ENCODE measurements at regions not wholly inside any gene's neighbourhood (a gene's known extent, or its start where the extent isn't known, plus 50 kb on each side); places are given as distances from the start of the nearest gene placed in this dataset.

- H3K4me1 ChIP-seq (replicated peaks), result no peaks in the 10 kb centered on the region
- DNase-seq (ENCODE audit: low spot score), result no peak
- H3K4me3 ChIP-seq, result no peak overlapping the region
- 93% methylated on average over 8 of the region's 8 CpGs for WGBS
- H3K9me3 ChIP-seq, result no peaks in the 10 kb centered on the region
- TF ChIP-seq CTCF (IDR thresholded peaks at IDR 0.05) (no peak), POLR2AphosphoS5 (IDR thresholded peaks at IDR 0.05) (no peak), POLR2A (IDR thresholded peaks at IDR 0.05) (no peak)
- no peaks in the 10 kb centered on the region for H3K36me3 ChIP-seq
- no peak overlapping the region for H3K27ac ChIP-seq
- intact Hi-C loops (cut with DNase I), result no loop called here
- H3K27me3 ChIP-seq (replicated peaks; ENCODE audit: insufficient read depth), result no peaks in the 10 kb centered on the region
These were observed 245.9 kb upstream of the USP15 start for GRCh38 chr12:62014330-62014729.

DNA sequence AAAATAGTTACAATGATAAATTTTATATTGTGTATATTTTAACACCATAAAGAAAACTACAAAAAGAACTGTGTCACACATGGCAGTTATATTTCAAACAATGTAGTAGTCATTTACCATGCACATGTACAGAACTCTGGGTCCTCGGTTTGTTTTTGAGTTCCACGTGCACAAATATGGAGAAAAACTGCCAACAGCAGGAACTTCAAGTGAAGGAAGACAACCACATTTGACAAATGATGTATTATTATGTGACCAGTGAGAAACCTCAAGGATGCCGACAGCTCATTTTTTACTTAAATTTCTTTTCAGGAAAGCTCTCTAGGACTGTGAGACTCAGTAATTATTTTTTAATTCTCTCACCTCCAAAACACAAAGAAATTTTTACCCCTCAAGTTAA, 244.2 kb upstream of the USP15 start:
- Histone ChIP-seq H3K36me3 (no peaks in the 10 kb centered on the region), H3K4me1 (replicated peaks) (no peaks in the 10 kb centered on the region), H3K4me3 (no peak overlapping the region), H3K9me3 (no peaks in the 10 kb centered on the region), H3K27me3 (replicated peaks; ENCODE audit: insufficient read depth) (no peaks in the 10 kb centered on the region), H3K27ac (no peak overlapping the region)
- no peak for DNase-seq (ENCODE audit: low spot score)
- TF ChIP-seq CTCF (IDR thresholded peaks at IDR 0.05) (no peak), POLR2AphosphoS5 (IDR thresholded peaks at IDR 0.05) (no peak), POLR2A (IDR thresholded peaks at IDR 0.05) (no peak)
- WGBS, result 86% methylated on average over 3 of the region's 3 CpGs
- intact Hi-C loops (cut with DNase I), result no loop called here

- no peak for DNase-seq (ENCODE audit: low spot score)
- H3K27me3 ChIP-seq (replicated peaks; ENCODE audit: insufficient read depth), result no peaks in the 10 kb centered on the region
- 93% methylated on average over 6 of the region's 6 CpGs for WGBS
- no peak overlapping the region for H3K4me3 ChIP-seq
- no peaks in the 10 kb centered on the region for H3K4me1 ChIP-seq (replicated peaks)
- TF ChIP-seq POLR2A (IDR thresholded peaks at IDR 0.05) (no peak), CTCF (IDR thresholded peaks at IDR 0.05) (no peak), POLR2AphosphoS5 (IDR thresholded peaks at IDR 0.05) (no peak)
- intact Hi-C loops (cut with DNase I), result no loop called here
- H3K36me3 ChIP-seq, result no peaks in the 10 kb centered on the region
- H3K27ac ChIP-seq, result no peak overlapping the region
- H3K9me3 ChIP-seq, result no peaks in the 10 kb centered on the region
These were observed 238.4 kb upstream of the USP15 start for GRCh38 chr12:62021808-62022207.

DNA sequence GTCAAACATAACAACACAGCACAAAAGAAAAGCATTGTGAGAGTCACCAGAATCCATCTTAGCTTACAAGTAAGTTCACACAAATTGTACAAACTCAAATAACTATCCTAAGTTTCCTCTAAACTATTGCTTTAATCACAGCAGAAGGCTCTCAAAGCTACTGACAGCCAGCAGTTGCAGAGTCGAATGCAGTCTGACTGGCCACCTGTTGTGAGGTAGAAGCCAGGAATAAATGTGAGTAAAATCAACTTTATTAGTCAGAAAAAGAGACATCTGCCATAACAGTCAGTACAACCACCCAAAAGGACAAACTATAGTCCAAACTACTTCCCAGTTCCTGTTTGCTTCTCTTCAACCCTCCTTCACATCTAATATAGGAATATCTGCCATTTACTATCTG, 231.7 kb upstream of the USP15 start:
- Histone ChIP-seq H3K4me3 (no peak overlapping the region), H3K4me1 (replicated peaks) (no peaks in the 10 kb centered on the region), H3K27ac (no peak overlapping the region), H3K36me3 (no peaks in the 10 kb centered on the region), H3K9me3 (no peaks in the 10 kb centered on the region), H3K27me3 (replicated peaks; ENCODE audit: insufficient read depth) (no peaks in the 10 kb centered on the region)
- intact Hi-C loops (cut with DNase I), result no loop called here
- WGBS, result 56% methylated on average over 1 of the region's 1 CpG
- TF ChIP-seq CTCF (IDR thresholded peaks at IDR 0.05), result no peak
- TF ChIP-seq POLR2A (IDR thresholded peaks at IDR 0.05), result no peak
- TF ChIP-seq POLR2AphosphoS5 (IDR thresholded peaks at IDR 0.05), result no peak
- no peak for DNase-seq (ENCODE audit: low spot score)

DNA sequence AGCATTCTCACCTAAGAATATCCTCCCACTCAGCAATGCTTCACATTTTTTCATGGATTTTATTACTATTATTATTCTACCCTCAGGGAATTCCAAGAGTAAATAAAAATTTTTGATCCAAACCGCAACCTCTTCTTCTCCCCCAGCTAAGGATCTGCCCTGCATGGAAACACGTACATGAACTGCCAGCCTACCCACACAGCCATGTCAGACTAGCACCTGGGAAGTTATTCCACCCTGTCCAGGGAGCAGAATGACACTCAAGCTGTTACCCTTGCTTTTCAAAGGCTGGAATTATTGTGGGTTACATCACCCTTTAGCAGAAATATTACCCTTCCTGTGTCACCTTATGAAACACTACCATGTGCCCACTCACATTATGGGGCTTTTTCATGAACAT, 227.3 kb upstream of the USP15 start:
- WGBS, result 62% methylated on average over 2 of the region's 2 CpGs
- no peak for DNase-seq (ENCODE audit: low spot score)
- H3K27ac ChIP-seq, result no peak overlapping the region

More for the DNA sequence above, 227.3 kb upstream of the USP15 start:
- intact Hi-C loops (cut with DNase I), result no loop called here
- H3K4me3 ChIP-seq, result no peak overlapping the region
- H3K36me3 ChIP-seq, result no peaks in the 10 kb centered on the region
- TF ChIP-seq CTCF (IDR thresholded peaks at IDR 0.05) (no peak), POLR2AphosphoS5 (IDR thresholded peaks at IDR 0.05) (no peak), POLR2A (IDR thresholded peaks at IDR 0.05) (no peak)
- no peaks in the 10 kb centered on the region for H3K9me3 ChIP-seq
- H3K4me1 ChIP-seq (replicated peaks), result no peaks in the 10 kb centered on the region
- no peaks in the 10 kb centered on the region for H3K27me3 ChIP-seq (replicated peaks; ENCODE audit: insufficient read depth)

All from prostate gland (tissue), 2 donors.